ENCODE measurements at regions not wholly inside any gene's neighbourhood (a gene's known extent, or its start where the extent isn't known, plus 50 kb on each side); places are given as distances from the start of the nearest gene placed in this dataset.

DNA sequence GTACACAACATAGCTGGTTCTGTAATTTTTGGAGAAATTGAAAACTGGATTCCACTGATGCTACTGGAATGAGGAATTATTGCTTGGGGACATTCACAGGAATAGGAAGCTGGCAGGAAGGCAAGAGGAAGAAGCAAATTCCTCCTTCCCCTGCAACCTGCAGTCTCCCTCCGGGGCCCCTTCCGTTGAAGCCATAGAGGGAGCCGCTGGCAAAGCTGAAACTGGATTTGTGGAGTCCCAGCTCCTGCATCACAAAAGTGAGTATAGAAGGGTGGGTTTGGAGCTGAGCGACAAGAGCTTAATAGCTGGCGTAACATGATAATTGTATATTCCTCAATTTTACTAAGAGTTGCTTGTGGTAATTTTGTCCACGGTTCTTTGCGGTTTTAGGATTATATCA is 190.8 kb downstream of the ADRA2A start:
- TF ChIP-seq, protein P1, sequence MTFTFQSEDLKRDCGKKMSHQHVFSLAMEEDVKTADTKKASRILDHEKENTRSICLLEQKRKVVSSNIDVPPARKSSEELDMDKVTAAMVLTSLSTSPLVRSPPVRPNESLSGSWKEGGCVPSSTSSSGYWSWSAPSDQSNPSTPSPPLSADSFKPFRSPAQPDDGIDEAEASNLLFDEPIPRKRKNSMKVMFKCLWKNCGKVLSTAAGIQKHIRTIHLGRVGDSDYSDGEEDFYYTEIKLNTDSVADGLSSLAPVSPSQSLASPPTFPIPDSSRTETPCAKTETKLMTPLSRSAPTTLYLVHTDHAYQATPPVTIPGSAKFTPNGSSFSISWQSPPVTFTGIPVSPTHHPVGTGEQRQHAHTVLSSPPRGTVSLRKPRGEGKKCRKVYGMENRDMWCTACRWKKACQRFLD (tag by site-specific recombination; IDR thresholded peaks at IDR 0.05), result no peak
- TF ChIP-seq ZNF514 (tag by site-specific recombination; IDR thresholded peaks at IDR 0.05), result no peak
- no peak for TF ChIP-seq ZNF660 (tag by site-specific recombination; IDR thresholded peaks at IDR 0.05)
- TF ChIP-seq, protein P2, sequence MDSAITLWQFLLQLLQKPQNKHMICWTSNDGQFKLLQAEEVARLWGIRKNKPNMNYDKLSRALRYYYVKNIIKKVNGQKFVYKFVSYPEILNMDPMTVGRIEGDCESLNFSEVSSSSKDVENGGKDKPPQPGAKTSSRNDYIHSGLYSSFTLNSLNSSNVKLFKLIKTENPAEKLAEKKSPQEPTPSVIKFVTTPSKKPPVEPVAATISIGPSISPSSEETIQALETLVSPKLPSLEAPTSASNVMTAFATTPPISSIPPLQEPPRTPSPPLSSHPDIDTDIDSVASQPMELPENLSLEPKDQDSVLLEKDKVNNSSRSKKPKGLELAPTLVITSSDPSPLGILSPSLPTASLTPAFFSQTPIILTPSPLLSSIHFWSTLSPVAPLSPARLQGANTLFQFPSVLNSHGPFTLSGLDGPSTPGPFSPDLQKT (IDR thresholded peaks at IDR 0.05; ENCODE audit: borderline replicate concordance, low read depth, low read length), result no peak
- TF ChIP-seq YY1 (tag by site-specific recombination; IDR thresholded peaks at IDR 0.05), result no peak
- TF ChIP-seq BCL11B (tag by site-specific recombination; IDR thresholded peaks at IDR 0.05; ENCODE audit: low read depth), result no peak
- TF ChIP-seq, protein P3, sequence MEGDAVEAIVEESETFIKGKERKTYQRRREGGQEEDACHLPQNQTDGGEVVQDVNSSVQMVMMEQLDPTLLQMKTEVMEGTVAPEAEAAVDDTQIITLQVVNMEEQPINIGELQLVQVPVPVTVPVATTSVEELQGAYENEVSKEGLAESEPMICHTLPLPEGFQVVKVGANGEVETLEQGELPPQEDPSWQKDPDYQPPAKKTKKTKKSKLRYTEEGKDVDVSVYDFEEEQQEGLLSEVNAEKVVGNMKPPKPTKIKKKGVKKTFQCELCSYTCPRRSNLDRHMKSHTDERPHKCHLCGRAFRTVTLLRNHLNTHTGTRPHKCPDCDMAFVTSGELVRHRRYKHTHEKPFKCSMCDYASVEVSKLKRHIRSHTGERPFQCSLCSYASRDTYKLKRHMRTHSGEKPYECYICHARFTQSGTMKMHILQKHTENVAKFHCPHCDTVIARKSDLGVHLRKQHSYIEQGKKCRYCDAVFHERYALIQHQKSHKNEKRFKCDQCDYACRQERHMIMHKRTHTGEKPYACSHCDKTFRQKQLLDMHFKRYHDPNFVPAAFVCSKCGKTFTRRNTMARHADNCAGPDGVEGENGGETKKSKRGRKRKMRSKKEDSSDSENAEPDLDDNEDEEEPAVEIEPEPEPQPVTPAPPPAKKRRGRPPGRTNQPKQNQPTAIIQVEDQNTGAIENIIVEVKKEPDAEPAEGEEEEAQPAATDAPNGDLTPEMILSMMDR (tag by site-specific recombination; IDR thresholded peaks at IDR 0.05), result no peak
- TF ChIP-seq, protein P4, sequence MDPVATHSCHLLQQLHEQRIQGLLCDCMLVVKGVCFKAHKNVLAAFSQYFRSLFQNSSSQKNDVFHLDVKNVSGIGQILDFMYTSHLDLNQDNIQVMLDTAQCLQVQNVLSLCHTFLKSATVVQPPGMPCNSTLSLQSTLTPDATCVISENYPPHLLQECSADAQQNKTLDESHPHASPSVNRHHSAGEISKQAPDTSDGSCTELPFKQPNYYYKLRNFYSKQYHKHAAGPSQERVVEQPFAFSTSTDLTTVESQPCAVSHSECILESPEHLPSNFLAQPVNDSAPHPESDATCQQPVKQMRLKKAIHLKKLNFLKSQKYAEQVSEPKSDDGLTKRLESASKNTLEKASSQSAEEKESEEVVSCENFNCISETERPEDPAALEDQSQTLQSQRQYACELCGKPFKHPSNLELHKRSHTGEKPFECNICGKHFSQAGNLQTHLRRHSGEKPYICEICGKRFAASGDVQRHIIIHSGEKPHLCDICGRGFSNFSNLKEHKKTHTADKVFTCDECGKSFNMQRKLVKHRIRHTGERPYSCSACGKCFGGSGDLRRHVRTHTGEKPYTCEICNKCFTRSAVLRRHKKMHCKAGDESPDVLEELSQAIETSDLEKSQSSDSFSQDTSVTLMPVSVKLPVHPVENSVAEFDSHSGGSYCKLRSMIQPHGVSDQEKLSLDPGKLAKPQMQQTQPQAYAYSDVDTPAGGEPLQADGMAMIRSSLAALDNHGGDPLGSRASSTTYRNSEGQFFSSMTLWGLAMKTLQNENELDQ (tag by site-specific recombination; IDR thresholded peaks at IDR 0.05; ENCODE audit: low read depth), result no peak
- TF ChIP-seq ZNF354C (tag by site-specific recombination; IDR thresholded peaks at IDR 0.05; ENCODE audit: borderline replicate concordance, low read depth), result no peak
- no peak for TF ChIP-seq ZNF223 (tag by site-specific recombination; IDR thresholded peaks at IDR 0.05)

All from HEK293 (cell line).